ENCODE measurements at regions not wholly inside any gene's neighbourhood (a gene's known extent, or its start where the extent isn't known, plus 50 kb on each side); places are given as distances from the start of the nearest gene placed in this dataset.
A peak's percentile ranks its signal among the peaks of the same experiment; 100 is the strongest.
"Not testable (repeated sequence)": the region's sequence is repeated elsewhere in the genome, so short reads cannot be mapped to it uniquely, and the experiment has no call there.

DNA sequence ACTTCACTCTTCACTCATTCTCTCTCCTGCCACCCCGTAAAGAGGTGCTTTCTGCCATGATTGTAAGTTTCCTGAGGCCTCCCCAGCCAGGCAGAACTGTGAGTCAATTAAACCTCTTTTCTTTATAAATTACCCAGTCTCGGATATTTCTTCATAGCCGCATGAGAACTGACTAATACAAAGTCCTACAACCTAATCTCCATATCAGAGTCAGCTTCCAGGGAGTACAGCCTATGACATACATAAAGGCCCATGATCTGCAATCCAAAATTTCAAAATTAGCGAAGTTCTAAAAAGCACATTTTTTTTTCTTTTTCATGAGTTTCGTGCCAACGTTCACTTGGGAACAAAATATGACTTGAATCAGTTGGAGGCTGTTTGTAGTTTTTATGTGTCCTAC is 256.9 kb upstream of the DUSP10 start:
- no peak for DNase-seq (ENCODE audit: low read depth)

DNA sequence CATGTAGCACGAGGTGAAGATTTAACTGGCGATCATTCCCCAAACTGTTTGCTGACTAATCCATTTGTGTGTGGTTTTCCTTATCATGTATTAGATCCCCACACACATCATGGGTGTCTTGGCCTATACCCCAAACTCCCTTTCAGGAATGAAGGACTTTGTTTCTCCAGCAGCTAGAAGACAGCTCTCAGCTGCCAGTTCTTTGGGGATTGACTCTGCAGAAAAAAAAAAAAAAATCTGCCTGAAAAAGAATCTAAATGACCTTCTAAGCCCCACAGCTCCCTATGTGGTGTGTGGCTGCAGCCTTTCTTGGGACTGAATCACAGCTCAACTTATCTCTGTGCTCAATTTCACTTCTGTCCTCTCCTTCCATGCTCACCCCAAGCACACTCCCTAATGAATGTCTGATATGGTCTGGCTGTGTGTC is 256.3 kb upstream of the DUSP10 start:
- no peak for DNase-seq (ENCODE audit: low read depth)

DNA sequence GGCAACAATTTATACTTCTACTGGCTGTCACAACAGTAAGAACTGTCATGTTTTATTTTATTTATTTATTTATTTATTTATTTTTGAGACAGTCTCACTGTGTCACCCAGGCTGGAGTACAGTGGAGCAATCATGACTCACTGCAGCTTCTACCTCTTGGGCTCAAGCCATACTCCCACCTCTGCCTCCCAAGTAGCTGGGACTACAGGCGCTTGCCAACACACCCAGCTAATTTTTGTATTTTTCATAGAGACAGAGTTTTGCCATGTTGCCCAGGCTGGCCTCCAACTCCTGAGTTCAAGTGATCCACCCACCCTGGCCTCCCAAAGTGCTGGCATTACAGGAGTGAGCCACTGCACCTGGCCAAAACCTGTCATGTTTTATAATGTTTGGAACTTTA is 255.1 kb upstream of the DUSP10 start:
- DNase-seq (ENCODE audit: low read depth) = peak; percentile 52

DNA sequence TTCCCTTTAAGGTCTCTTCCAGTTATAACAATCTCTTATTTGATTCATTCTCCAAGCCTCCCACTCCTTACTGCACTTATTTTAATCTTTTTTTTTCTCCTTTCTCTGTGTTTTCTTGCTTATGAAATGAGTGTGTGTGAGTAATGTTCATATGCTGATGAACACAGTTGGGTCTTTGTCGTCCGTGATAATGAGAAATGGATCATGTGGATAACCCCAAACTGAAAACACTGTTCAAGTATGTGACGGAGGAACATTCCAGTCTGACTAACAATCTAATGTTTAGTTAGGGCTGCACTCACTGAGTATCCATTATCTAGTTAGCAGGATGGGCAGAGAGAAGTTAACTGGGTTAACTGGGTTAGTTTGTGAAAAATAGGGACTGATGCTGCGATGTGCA is 253.1 kb upstream of the DUSP10 start:
- peak; percentile 58 for DNase-seq (ENCODE audit: low read depth)

DNA sequence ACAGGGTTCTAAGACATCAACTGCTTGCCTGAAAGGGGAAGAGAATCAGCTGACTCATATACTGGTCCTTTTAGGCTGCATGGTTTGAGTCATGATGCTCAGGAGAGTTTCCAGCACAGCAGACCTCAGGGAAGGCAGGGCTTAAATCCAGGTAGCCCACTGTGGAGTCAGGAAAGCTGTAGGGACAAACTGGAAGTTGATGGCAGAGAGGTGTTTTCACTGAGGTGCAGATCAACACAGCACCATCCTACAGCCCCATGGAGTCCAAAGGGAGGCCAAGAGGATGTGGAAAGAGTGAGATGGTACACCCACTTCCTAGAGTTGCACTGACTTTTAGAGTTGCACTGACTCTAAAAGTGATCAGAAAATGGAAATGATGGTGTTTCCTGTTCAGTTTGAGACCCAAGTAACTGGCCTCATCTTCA is 252.4 kb upstream of the DUSP10 start:
- peak; percentile 65 for DNase-seq (ENCODE audit: low read depth)

DNA sequence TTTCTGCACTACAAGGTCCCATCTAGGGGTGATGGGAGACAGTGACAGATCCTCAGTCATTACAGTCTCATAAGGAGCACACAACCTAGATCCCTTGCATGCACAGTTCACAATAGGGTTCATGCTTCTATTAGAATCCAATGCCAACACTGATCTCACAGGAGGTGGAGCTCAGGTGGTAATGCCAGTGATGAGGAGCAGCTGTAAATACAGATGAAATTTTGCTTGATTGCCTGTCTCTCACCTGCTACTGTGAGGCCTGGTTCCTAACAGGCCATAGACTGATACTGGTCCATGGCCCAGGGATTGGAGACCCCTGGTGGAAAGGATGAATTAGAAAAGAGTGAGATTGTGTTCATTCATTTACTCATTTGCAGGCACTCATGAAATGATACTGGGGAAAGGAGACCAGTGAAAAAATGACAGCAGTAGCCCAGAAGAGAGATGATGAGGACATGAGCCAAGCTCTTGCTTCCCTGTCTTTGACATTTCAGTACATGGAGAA is 251.6 kb upstream of the DUSP10 start:
- DNase-seq (ENCODE audit: low read depth) = no peak

DNA sequence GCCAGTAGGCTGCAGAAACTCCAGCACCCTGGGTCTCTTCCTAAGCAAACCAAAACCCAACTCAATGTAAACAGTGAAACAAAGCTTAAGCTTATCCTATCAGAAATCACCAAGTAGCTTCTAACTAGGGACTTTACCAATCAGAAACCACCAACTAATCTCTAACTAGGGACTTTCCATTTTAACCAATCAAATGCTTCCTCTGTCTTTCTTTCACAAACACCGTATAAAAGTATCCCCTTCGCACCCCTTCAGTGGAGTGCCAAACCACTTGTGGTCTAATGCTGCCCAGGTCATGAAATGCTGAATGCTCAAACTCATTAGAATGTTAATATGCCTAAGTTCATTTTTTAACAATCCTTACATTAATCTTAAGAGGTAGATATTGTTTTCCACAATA is 250.5 kb upstream of the DUSP10 start:
- no peak for DNase-seq (ENCODE audit: low read depth)

DNA sequence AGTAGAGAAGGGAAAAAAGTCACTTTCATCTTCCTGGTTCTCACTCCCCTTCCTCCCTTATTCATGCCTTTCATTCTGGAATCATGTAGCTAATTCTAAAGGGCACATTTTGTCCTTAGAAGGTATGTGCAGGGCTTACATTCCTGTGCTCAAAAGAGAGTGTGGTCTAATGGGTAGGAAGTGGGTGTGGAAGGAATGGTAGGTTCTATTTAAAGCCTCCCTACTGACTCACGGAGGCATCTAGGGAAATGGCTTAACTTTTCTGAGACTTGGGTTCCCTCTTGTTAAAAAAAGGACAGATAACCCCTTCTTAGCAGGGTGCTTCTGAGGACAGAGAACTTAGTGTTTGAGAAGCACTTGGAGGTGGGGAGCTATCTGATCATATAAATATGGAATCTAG is 249.3 kb upstream of the DUSP10 start:
- DNase-seq (ENCODE audit: low read depth) = peak; percentile 28

DNA sequence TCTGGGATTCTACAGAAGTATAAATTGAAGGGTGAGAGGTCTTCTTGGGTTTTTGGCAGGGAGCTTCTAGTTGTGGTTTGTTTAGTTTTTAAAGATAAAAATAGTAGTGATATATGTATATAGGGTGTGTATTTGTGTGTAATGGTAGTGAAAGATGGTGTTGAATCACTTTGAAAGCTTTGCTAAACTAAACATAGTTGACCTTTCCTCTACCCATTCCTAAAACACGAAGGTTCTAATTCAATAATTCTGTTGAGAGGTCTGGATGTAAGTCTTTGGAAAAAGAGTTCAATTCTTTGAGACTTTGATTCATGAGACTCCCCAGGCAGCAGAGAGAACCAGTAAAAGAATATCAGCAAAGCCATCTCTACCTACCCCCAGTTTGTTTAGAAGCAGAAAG is 247.9 kb upstream of the DUSP10 start:
- no peak for DNase-seq (ENCODE audit: low read depth)

DNA sequence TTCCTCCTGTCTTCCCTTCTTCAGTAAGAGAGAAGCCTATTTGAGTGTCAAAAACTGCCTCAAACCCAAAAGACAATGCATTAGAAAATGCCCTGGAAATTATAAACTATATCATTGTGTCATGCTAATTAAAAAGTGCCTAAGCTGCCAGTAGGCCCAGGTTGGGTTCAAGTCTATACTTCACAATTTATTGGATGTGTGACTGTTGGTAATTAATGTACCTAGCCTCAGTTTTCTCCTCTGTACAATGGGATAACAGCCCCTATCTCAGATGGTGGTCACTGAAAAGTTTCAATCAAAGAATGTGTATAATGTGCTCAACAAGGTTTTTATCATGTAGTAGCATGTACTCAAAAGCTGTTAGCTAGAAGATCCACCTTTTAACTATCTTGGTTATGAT is 246.9 kb upstream of the DUSP10 start:
- DNase-seq (ENCODE audit: low read depth) = no peak

DNA sequence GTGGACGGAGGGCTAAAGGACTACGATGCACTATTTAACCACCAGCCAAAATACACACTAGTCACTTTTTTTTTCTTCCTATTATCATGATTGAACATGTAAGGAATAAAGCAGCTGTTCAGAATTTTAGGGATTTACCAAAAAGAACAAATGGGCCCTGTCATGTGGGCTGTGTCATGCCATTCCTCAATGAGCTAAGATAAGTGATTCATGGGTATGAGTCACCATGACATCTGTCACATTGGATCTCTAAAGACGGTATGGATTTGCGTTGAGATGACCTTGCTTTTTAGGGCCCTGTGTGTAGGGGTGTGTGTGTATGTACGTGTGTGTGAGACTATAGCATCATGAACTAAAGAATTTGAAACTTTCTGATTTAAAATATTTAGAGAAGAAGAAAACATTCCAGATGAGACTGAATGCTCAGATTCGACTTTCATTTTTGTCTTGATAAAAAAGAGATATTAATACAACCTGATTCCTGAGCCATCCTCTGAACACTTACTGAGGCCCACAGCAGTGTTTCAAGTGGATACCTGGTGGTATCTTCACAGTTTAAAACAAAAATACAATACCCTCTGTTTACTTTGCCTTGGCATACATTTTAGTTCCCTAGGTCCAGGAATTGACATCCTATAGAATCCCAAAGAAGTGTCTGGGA is 246.1 kb upstream of the DUSP10 start:
- peak; percentile 91 for DNase-seq (ENCODE audit: low read depth)

DNA sequence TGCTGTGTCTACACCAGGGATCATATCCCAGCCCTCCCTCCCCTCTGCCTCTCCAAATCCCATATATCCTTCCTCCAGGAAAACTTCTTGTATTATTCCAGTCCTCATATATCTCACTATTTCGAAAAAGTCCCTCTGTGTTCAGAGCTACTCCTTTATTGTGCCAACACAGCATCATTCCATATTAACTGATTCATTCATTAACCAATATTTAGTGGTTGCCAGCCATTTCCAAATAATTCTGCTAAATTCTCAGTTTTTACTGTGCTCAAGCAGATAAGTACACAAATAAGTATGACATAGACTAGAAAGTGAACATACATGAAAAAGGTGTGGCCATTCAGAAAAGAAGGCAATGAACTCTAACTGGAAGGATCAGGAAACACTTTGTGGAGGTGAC is 241.6 kb upstream of the DUSP10 start:
- DNase-seq (ENCODE audit: low read depth) = no peak

DNA sequence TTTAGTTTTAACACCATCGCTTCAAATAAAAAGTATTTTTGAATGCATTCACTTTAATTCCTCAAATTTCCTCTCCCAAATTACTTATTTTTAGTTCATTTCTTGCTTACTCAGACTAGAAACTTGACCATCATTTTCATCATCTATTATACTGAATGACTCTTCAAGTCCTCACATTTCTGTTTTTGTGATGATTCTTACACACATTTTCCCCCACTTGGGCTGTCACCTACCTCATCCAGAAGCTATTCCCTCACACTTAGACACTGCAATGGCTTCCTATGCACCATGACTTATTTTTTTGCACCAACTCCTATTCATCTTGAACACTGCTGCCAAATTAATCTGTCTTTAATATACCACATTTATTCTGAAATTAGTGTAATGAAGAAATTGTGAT is 239.6 kb upstream of the DUSP10 start:
- DNase-seq (ENCODE audit: low read depth) = no peak

DNA sequence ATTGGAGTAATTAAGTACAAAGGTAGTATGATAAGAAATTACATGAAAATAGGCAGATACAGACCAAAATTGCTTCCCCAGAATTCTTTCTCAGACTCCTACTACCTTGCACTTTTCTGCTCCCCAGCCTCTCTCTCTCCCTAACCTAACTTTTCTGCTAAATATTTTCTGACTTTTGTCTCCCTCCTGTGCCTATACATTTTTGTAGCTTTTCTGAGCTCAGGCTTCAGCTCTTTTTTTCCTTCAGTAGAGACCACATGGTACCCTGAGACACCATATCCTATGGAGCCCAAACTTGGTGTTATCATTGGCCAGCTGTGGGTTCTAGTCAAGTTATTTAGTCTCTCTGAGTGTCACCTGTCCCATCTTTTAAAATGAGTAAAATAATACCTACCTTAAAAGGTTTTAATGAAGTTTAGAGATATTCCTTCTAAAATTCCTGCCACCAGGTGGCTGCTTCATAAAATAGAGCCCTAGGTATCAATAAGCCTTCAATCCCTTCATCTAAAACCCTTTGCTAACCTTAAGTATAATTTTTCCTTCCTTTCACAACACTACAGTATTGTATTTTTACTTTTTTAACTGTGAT is 237.6 kb upstream of the DUSP10 start:
- DNase-seq (ENCODE audit: low read depth) = peak; percentile 50

DNA sequence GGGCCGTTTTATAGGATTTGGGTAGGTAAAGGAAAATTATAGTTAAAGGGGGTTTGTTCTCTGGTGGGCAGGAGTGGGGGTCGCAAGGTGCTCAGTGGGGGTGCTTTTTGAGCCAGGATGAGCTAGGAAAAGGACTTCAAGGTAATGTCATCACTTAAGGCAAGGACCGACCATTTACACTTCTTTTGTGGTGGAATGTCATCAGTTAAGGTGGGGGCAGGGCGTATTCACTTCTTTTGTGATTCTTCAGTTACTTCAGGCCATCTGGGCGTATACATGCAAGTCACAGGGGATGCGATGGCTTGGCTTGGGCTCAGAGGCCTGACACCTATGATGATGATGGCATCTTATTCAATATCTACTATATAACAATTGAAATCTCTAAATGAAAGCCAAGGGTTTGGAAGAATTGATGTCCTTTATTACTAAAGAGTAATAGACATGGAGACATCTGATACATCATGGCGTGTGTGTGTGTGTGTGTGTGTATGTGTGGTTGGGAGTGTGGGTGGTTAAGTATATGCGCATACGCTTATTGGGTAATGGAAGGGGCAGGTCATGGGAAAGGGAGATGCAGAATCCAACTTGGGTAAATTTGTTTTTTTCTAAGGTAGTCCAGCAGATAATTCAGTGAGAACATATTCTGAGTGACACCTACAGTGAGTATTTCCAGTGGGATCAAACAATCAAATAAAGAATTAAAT is 236.9 kb upstream of the DUSP10 start:
- not testable (repeated sequence) for DNase-seq (ENCODE audit: low read depth)

DNA sequence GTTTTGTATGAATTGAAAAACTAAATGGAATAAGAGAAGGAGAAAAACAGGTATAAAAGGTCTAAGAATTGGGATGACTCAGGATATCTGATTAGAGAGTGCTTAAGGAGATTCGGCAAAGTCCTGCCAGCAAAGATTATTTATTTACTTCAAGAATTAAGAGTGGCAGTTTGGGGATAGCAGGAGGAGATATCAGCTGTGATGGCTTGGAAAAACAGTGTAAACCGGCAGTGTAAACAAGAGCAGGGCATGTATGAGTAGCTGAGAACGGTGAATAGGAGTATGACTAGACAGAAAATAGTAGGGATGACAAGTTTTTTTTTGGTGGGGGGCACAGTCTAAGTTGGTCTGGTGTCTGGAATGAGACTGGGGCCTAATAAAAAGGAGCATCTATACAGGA is 231.9 kb upstream of the DUSP10 start:
- not testable (repeated sequence) for DNase-seq (ENCODE audit: low read depth)

DNA sequence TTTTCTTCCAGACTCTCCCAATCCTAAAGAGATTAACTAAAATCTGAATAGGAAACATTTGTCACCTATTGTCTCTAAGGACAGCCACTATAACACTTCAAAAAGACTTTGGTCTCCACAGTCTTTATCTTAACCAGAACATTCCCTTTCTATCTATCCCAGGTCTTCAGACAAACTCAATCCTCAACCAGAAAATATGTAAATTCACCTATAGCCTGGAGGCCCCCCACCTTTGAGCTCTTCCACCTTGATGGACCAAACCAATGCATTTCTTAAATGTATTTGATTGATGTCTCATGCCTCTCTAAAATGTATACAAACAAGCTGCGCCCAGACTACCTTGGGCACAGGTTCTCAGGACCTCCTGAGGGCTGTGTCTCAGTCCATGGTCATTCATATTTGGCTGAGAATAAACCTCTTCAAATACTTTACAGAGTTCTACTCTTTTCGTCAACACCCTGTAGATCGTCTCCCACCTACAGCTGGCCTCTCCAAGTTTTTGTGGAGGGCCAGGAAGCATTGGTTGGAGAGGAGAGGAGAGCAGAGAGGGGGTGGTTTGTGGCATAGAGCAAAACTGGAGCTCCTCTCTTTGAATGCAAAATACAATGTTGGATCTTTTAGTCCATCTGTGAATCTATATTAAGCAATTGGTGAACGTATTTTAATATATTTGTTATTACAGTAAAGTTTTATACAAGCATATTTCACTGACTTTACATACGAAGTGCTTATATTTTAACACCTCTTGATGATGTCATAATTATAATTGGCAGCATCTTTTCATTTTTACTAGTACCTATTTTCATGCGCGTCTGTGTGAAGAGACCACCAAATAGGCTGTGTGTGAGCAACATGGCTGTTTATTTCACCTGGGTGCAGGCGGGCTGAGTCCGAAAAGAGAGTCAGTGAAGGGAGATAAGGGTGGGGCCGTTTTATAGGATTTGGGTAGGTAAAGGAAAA is 230.7 kb upstream of the DUSP10 start:
- DNase-seq (ENCODE audit: low read depth) = no peak

DNA sequence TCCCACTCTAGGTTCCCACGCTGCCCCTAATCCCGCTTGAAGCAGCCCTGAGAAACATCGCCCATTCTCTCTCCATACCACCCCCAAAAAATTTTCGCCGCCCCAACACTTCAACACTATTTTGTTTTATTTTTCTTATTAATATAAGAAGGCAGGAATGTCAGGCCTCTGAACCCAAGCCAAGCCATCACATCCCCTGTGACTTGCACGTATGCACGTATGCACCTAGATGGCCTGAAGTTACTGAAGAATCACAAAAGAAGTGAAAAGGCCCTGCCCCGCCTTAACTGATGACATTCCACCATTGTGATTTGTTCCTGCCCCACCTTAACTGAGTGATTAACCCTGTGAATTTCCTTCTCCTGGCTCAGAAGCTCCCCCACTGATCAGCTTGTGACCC is 229.1 kb upstream of the DUSP10 start:
- DNase-seq (ENCODE audit: low read depth) = not testable (repeated sequence)

DNA sequence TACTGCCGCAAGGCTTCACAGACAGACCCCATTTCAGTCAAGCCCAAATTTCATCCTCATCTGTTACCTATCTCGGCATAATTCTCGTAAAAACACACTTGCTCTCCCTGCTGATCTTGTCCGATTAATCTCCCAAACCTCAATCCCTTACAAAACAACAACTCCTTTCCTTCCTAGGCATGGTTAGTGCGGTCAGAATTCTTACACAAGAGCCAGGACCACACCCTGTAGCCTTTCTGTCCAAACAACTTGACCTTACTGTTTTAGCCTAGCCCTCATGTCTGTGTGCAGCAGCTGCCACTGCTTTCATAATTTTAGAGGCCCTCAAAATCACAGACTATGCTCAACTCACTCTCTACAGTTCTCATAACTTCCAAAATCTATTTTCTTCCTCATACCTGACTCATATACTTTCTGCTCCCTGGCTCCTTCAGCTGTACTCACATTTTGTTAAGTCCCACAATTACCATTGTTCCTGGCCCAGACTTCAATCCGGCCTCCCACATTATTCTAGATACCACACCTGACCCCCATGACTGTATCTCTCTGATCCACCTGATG is 227.5 kb upstream of the DUSP10 start:
- DNase-seq (ENCODE audit: low read depth) = not testable (repeated sequence)

DNA sequence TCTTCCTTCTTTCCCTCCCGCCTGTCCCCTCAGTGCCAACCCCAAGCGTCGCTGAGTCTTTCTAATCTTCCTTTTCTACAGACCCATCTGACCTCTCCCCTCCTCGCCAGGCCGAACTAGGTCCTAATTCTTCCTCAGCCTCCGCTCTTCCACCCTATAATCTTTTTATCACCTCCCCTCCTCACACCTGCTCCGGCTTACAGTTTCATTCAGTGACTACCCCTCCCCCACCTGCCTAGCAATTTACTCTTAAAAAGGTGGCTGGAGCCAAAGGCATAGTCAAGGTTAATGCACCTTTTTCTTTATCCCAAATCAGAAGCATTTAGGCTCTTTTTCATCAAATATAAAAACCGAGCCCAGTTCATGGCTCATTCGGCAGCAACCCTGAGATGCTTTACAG is 225.6 kb upstream of the DUSP10 start:
- not testable (repeated sequence) for DNase-seq (ENCODE audit: low read depth)

DNA sequence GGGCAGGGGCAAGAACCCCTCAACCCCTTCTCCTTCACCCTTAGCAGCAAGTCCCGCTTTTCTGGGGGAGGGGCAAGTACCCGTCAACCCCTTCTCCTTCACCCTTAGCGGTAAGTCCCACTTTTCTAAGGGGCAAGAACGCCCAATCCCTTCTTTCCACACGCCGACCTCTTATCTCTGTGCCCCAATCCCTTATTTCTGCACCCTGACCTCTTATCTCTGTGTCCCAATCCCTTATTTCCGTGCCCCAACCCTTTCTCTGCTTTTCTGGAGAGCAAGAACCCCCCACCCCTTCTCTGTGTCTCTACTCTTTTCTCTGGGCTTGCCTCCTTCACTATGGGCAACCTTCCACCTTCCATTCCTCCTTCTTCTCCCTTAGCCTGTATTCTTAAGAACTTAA is 225.0 kb upstream of the DUSP10 start:
- DNase-seq (ENCODE audit: low read depth) = not testable (repeated sequence)

DNA sequence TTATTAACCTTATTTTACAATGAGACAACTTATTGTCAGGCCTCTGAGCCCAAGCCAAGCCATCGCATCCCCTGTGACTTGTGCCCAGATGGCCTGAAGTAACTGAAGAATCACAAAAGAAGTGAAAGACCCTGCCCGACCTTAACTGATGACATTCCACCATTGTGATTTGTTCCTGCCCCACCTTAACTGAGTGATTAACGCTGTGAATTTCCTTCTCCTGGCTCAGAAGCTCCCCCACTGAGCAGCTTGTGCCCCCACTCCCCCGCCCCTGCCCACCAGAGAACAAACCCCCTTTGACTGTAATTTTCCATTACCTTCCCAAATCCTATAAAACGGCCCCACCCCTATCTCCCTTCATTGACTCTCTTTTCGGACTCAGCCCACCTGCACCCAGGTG is 224.0 kb upstream of the DUSP10 start:
- not testable (repeated sequence) for DNase-seq (ENCODE audit: low read depth)
